ENCODE measurements at regions not wholly inside any gene's neighbourhood (a gene's known extent, or its start where the extent isn't known, plus 50 kb on each side); places are given as distances from the start of the nearest gene placed in this dataset.

DNA sequence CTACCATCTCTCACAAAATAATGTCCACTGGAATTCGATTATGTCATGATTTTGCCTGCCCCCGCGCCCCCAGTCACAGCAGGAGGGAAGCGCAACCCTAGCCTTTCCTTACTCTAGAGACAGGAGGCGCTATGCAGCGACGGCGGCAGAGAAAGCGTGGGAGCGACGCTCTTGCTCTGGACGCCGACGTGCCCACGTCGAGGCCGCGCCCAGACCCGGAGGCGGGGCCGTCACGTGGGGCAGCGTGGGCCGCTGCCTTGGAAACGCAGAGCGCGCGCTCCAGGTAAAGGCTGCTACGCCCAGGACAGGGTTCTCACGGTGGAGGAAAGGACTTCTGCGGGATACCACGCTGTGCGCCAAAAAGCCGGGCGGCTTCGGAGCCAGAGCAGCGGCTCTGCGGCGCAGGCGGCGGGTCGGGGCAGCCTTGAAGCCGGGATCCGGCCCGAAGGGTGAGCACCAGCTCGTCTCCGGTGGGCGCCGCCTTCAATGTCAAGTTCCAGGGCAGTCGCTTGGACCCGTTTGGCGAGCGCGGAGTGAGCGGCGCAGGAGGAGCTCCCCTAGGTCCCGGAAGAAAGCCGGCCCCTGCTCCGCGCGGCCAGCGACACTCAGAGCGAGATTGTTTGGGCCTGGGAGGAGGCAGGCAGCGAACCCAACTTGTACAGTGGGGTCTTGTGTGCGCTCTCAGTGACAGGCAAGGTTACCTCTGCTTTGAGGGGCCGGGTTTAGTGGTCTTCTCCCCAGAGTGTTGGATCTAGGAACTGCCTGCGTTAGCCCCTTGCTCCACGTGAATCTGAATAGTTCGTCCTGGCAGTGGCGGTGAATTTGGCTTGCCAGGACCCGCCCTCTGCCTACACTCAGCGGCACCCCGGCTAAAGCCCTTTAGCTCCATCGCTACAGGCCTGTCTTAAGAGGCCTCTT, 121.7 kb downstream of the MRPL57 start (continued):
- TF ChIP-seq, protein P1, sequence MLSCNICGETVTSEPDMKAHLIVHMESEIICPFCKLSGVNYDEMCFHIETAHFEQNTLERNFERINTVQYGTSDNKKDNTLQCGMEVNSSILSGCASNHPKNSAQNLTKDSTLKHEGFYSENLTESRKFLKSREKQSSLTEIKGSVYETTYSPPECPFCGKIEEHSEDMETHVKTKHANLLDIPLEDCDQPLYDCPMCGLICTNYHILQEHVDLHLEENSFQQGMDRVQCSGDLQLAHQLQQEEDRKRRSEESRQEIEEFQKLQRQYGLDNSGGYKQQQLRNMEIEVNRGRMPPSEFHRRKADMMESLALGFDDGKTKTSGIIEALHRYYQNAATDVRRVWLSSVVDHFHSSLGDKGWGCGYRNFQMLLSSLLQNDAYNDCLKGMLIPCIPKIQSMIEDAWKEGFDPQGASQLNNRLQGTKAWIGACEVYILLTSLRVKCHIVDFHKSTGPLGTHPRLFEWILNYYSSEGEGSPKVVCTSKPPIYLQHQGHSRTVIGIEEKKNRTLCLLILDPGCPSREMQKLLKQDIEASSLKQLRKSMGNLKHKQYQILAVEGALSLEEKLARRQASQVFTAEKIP (CRISPR knock-in tag; IDR thresholded peaks at IDR 0.05; ENCODE audit: borderline replicate concordance): no peak
- peak; percentile 58 for TF ChIP-seq POLR2G (IDR thresholded peaks at IDR 0.05; ENCODE audit: low read depth, low read length)
- peak; percentile 70; the same call in 1 of the 2 replicates for TF ChIP-seq ZNF383 (CRISPR knock-in tag; IDR thresholded peaks at IDR 0.05; ENCODE audit: borderline replicate concordance)
- TF ChIP-seq SALL2 (CRISPR knock-in tag; IDR thresholded peaks at IDR 0.05): peak; percentile 78; the same call in 1 of the 2 replicates
- peak; percentile 100 for TF ChIP-seq GMEB2 (CRISPR knock-in tag; IDR thresholded peaks at IDR 0.05; ENCODE audit: low read depth)
- TF ChIP-seq GLI4 (CRISPR knock-in tag; IDR thresholded peaks at IDR 0.05; ENCODE audit: borderline replicate concordance): no peak; the same call in 1 of the 2 replicates
- TF ChIP-seq ZNF766 (CRISPR knock-in tag; IDR thresholded peaks at IDR 0.05; ENCODE audit: borderline replicate concordance): 0 out of 2 replicates have a peak, but pooled peaks have one; percentile 18
- 0 out of 2 replicates have a peak, but pooled peaks have one; percentile 51 for TF ChIP-seq ZNF280B (CRISPR knock-in tag; IDR thresholded peaks at IDR 0.05; ENCODE audit: borderline replicate concordance)
- peak; percentile 59; the same call in 1 of the 2 replicates for TF ChIP-seq DMAP1 (CRISPR knock-in tag; IDR thresholded peaks at IDR 0.05)
- peak; percentile 74 for TF ChIP-seq GATAD2A (CRISPR knock-in tag; IDR thresholded peaks at IDR 0.05)
- TF ChIP-seq HES4 (CRISPR knock-in tag; IDR thresholded peaks at IDR 0.05; ENCODE audit: borderline replicate concordance): no peak
- no peak for TF ChIP-seq PCBP1 (IDR thresholded peaks at IDR 0.05; ENCODE audit: borderline replicate concordance, low read depth, low read length)
- peak; percentile 68 for TF ChIP-seq ZNF263 (CRISPR knock-in tag; IDR thresholded peaks at IDR 0.05)
- TF ChIP-seq PHB2 (IDR thresholded peaks at IDR 0.05; ENCODE audit: partially characterized antibody): no peak
- peak; percentile 38; the same call in 1 of the 2 replicates for TF ChIP-seq NFKB2 (CRISPR knock-in tag; IDR thresholded peaks at IDR 0.05; ENCODE audit: borderline replicate concordance)
- peak; percentile 66; the same call in 1 of the 2 replicates for TF ChIP-seq KDM5B (CRISPR knock-in tag; IDR thresholded peaks at IDR 0.05; ENCODE audit: borderline replicate concordance)
- peak; percentile 75; the same call in 1 of the 2 replicates for TF ChIP-seq ZHX2 (IDR thresholded peaks at IDR 0.05; ENCODE audit: low read depth)
- no peak for TF ChIP-seq ZHX2 (CRISPR knock-in tag; IDR thresholded peaks at IDR 0.05; ENCODE audit: borderline replicate concordance)
